Umbilical cord (tissue), 1 donor: ENCODE measurements at regions not wholly inside any gene's neighbourhood (a gene's known extent, or its start where the extent isn't known, plus 50 kb on each side); places are given as distances from the start of the nearest gene placed in this dataset.
"Not testable (repeated sequence)": the region's sequence is repeated elsewhere in the genome, so short reads cannot be mapped to it uniquely, and the experiment has no call there.

Experiments
- DNase-seq: peaks from one replicate; pipeline ENCODE4 v3.0.0-alpha.2; 2015; ENCODE audit warnings: low spot score

DNA sequence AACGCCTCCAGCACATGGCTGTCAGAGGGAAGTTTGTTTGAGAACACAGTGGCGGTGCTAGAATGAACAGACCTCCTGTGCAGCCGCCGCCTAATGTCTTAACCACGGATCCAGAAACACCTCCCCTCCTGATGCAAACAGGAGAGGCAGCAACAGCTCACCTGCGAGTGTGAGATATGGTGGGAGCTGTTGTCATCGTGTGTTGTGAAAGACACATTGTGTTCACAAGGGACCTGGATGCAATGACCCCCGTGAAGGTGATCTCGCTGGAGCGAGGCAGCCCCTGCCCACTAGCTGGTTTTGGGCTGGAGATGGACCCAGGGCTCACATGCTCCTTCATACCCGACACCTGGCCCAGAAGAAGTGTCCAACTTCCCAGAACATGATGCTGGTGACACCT, 315.3 kb upstream of the C1orf174 start:
- DNase-seq, result no peak

DNA sequence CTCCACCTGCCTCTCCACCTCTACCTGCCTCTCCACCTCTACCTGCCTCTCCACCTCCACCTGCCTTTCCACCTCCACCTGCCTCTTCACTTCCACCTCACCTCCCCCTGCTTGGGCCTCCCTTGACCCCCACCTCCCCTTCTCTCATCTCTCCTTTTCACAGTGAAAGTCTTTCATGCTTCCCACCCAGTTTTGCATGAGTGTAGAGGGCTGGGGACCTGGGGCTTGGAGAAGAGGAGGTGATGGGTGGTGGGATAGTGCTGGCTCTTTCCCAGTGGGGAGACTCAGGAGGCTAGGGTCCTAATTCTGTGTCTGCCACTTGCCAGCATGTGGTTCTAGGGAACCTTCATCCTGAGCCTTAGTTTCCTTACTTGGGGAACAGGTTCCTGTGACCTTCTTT, 316.2 kb upstream of the C1orf174 start:
- DNase-seq, result no peak

DNA sequence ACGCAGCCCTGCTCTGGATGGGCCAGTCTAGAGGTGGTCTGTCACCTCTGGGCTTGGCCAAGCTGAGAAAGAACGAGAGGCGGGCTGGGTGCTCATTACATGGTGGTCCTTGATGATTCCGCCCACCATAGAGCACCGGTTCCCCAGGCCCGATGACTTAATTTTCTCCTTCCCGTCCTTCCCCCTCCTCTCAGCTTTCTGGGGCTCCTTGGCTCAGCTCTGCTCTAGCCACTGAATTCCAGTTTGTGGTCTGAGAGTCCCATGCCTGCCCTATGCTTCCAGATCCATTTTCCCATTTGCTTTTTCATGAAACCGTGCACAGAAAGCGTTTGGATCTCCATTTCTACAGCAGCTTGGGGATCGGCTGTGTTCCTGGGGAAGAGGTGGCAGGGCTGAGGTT, 318.5 kb upstream of the C1orf174 start:
- no peak for DNase-seq

DNA sequence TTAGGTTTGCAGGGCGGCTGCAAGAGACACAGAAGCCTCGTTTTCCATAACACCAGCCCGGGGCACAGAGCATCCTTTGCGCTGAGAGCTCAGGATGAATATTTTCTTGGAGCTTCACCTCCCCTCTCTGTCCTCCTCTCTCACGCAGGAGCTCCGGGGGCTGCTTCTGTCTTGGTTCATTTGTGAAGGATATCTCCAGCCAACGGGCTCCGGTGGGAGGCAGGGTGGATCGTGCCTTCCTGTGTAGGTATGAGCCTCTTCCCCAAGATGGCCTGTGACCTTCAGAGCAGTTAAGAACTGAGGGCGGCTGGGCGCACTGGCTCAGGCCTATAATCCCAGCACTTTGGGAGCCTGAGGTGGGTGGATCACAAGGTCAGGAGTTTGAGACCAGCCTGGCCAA, 319.0 kb upstream of the C1orf174 start:
- no peak for DNase-seq

DNA sequence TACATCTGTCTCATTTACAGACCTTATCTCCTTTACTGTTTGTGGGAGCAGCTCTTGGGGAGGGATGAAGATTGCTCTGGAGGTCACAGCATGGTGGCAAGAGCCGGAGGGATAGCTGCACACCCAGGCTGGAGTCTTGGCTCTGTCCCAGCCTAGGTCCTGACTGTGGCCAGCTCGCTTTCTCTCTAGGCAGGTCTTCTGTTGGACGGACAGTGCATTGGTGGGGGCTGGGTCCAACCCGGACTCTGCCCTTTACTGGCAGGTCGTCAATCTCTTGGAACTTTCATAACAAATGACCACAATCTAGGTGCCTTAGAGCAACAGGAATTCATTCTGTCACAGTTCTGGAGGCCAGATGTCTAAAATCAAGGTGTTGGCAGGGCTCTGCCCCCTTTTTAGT, 319.8 kb upstream of the C1orf174 start:
- DNase-seq, result no peak

DNA sequence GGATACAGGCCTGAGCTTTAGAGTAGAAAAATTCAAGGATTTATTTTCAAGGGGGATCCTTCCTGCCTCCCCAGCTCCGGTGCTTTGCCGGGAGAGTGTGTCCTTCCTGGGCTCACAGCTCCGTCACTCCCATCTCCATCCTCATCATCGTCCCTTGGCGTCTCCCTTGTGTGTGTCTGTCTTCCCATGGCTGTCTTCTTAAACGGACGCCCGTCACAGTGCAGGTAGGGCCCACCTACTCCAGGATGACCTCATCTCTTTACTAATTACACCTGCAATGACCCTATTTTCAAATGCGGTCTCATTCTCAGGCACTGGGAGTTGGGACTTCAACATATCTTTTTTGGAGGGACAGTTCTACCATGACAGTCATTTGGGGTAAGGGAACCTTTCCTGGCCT, 320.3 kb upstream of the C1orf174 start:
- no peak for DNase-seq

DNA sequence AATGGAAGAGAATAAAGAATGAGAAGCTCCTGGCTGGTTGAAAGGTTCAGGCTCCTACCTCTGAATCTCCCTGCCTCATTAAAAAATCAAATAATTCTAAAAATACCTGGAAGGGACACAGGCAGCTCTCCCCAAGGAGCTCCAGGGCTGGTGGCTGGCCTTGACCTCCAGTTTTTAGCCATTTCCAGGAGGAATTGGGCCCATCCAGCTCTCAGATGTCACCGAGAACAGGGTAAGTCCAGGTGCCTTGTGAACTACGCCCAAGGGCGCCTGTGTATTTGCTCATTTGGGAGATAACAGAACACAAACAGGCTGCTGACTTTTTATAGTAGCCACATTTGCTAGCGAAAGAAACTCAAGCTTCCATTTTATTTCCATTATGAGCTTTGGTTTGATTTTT, 321.0 kb upstream of the C1orf174 start:
- DNase-seq, result no peak

DNA sequence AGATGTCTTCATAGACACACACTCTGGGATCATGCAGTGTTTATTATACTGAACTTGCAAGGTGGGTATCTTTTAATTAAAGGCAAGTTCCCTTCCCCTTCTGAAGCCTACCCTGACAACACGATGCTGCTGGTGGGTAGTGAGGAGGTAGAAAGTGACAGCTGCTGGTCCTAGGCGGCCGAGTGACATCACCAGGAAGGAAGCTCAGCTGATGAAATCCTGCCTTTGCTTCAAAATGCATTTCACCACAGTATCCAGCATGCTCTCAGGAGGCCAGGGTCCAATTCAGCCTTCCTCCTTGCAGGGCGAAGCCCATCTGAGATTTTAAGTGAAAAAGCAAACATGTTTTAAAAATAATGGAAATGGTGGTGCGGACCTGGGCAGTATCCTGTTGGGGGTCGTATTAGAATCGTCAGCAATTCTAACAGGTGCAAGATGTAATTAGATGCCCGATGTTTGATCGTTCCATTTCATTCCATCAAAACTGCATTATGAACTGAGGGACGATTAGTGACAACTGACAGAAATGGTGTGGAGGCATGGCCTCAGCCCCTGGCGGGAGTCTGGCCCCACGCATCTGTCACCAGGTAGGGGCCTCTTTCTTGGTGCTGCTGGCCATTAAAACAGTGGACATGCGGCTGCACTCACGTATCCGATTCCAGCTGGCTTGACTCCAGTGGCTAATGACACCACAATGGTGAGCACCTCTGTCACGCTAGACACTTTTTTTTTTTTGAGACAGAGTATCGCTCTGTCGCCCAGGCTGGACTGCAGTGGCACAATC, 324.8 kb upstream of the C1orf174 start:
- no peak for DNase-seq

DNA sequence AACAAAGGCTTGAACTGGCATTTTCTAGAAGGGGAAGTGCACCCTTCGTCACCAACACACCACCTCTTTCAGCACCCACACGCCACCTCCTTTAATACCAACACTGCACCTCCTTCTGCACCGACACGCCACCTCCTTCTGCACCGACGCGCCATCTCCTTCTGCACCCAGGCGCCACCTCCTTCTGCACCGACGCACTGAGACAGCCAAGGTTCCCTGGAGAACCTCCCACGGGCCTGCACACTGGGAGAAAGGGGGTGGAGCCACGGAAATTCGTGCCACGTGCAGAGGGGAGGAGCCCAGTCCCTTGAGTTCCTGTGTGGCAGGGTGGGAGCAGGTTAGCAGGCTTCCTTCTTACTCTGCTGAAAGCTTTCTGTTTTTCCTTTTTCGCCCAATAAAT, 327.9 kb upstream of the C1orf174 start:
- no peak for DNase-seq

DNA sequence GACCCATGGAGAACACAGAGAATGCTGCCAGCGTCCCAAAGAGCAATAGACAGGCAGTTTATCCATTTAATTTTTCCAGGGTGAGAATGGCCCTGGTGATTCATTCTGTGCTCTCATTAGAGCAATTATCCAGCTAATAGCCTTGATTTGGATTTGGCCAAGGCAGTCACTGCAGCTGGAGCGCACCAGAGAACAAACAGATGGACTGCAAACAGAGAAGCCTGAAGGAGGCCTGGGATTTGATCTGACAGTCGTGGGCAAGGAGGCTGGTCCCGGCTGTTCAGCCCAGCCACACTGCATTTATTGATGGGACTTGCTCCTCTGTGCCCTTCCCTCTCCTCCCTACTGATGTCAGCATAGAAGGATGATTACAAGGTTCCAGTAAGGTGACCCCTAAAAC, 353.9 kb upstream of the C1orf174 start:
- no peak for DNase-seq

DNA sequence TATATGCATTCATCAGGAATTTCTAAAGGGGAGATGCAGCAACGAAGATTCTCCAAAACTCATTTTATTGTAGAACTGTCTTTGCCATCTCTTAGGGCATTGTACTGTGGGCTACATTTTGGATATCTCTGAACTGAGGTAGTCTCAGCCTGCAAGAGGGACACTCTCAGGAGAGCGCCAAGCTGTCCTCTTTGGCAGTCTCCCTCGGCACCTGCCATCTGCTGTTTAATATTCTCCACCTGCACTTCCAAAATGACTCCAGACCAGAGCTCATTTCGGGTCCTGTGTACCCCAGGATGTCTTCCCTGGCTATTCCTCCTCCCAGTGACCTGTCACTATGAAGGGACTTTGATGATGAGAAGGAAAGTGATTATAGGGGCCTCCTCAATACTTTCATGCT, 356.3 kb upstream of the C1orf174 start:
- no peak for DNase-seq

DNA sequence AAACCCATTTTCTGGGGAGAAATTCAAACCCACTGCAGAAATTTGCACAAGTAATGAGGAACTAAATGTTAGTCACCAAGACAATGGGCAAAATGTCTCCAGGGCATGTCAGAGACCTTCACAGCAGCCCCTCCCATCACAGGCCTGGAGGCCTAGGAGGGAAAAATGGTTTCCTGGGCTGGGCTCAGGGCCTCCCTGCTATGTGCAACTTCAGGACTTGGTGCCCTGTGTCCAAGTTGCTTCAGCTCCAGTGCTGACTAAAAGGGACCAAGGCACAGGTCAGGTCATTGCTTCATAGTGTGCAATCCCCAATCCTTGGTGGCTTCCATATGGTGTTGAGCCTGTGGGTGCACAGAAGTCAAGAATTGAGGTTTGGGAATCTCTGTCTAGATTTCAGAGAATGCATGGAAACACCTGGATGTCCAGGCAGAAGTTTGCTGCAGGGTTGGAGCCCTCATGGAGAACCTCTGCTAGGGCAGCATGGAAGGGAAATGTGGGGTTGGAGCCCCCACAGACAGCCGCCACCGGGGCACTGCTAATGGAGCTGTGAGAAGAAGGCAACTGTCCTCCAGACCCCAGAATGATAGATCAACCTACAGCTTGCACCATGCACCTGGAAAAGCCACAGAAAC, 358.2 kb upstream of the C1orf174 start:
- DNase-seq, result not testable (repeated sequence)

DNA sequence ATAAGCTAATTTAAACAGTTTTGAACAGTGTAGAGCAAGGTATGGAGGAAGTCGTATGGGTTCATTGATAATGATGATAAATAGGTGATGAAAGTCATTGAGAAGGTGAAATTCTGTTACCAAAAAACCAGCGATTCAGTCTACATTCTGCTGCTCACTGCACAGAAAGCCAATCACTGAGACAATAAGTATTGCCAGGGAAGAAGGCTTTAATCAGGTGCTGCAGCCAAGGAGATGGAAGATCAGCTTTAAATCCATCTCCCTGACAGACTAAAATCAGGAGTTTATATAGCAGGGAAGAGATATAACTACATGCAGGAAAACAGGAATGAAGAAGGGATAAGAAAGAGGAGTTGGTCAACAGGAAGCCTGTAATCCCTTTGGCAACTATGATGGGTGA, 361.3 kb upstream of the C1orf174 start:
- DNase-seq, result no peak

DNA sequence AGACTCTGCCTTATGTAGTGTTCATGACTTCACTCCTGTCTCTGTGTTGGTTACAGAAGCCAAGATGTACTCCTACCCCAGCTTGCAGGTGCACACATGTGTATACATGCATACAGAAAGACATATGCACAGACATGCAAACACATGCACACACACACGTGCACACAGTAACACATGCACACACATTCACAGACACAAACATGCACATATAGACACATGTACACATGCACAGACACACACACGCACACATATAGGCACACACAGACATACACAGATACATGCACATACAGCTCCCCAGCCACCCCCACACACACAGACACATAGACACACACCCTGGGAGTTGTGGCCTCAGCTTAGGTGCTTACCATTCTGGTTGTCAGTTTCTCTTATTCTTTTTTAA, 362.6 kb upstream of the C1orf174 start:
- no peak for DNase-seq

DNA sequence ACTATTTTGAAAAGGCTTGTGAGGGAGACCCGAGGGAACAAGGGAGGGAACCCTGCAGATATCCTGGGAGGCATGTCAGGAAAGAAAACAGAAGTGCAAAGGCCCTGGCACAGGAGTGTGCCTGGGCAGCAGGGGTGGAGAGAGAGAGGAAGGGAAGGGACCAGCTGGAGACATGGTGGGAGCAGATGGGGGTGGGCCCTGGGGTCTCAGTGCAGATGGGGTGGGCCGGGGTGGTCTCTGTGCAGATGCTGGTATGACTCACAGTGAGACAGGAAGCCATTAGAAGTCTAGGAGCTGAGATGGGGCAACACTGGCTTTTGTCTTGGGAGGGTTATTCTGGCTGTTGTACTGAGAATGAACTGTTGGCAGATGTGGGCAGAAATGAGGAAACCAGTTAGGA, 363.6 kb upstream of the C1orf174 start:
- DNase-seq, result no peak

DNA sequence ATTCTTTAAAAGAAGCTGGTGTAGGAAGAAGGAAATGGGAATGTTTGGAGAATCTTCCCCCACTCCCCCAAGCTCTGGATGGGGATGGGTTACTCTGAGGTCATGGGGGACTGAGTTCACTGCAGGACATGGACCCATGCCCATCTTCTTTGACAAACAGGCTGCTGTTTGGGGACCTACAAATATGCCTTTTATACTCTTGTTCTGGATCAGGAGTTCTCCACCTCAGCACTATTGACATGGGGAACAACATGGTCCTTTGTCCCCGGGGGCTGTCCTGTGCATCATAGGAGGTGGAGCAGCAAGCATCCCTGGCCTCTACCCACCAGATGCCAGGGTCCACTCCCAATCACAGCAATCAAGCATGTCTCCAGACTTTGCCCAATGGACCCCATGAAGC, 365.8 kb upstream of the C1orf174 start:
- DNase-seq, result no peak

DNA sequence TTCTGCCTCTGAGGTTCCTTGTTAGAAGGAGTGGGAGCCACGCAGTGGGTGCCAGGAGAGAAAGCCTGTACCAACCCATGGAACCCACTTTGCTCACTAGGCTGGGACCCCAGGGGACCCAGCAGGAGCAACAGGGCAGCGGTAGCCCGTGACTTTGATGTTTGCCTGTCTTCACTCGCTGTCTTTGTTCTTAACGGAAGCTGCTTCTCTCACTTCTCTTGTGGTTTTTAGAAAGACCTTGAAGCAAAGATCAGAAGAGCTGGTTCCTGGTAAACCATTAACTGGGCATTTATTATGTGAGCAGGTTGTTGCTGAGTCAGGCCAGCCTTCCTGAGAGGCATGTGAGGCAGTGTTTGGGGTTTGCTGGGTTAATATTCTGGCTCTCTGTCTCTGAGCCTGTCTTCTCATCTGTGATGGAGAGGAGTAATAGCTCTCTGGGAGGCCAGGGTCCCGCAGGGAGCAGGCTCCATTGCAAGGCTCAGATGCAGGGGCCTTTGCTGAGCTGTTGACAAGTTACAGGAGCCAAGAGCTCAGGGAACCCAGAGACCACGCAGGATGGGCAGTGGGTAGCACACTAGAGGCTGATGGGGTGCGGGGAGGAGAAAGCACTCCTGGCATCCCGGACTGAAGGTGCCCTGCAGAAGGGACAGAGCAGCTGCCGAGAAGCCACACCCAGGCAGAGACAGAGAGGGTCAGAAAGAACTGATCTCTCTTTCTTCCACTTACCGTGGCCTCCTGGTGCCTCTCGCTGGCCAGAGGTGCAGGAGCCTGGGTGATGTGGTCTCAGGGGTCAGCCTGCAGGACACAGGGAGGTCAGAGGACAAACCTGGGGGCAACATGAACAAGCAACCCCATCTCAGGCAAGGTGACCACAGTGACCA, 367.5 kb upstream of the C1orf174 start:
- DNase-seq, result no peak

DNA sequence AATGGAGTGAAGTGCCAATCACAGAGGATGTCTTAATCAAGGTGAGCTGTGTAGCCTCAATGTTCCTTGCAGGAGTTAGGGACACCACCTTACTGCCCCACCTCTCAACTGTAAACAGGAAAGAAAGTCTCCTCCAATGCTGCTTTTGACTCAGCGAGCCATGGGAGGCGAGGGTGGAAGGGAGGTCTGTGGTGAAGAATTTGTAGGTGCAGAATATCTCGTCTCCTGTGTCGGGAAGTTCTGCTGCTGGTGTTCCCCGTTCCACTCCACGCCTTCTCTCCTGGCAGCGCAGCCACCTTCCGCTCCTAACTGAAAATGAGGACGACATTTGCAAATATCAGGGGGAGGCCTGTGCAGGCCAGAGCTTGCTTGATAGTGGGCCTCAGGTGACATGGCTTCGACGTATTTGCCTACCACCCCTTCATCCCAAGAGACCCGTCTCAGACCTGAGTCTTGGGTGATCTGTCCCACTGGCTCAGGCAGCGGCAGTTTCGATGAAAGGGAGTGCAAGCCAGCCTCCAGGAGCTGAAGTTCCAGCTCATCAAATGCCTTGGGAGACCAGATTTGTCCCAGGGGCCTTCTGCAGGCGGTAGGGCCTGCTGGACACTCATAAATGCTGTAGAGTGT, 368.3 kb upstream of the C1orf174 start:
- DNase-seq, result no peak

DNA sequence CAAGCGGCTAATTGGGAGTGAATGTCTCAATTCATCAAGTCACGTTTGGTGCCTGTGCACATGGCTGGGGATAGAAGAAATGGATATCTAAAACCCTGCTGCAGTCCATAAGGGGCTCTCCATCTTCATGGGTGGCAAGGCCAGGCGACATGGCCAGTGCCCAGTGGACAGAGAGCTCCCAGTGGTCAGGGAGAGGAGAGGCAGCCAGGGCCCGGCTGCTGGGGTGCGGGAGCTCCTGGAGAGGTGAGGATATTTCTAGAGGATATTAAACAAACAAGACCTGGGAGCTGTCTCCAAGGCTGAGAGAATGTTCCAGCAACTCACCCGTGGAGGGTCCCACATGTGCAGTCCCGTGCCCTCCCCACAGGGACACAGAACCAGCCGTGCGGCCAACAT, 368.8 kb upstream of the C1orf174 start:
- DNase-seq, result no peak

DNA sequence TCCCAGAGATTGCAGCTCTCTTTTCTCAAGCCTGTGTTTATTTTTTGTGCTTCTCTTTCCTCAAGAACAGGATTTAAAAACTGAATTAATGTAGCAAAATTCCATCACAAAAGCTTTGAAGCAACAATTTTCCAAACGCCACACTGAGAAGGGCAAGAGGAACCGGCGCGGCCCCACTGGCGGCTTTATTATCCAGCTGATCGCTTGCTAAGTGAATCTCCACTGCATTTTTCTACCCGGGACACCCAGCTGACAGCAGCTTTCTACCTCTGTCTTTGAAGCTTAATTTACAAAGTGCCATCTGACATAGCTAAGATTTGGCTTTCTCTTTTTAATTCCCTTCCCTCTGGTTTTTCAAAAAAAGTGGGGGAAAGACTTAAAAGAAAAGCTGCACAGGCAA, 369.3 kb upstream of the C1orf174 start:
- DNase-seq, result peak; percentile 5

DNA sequence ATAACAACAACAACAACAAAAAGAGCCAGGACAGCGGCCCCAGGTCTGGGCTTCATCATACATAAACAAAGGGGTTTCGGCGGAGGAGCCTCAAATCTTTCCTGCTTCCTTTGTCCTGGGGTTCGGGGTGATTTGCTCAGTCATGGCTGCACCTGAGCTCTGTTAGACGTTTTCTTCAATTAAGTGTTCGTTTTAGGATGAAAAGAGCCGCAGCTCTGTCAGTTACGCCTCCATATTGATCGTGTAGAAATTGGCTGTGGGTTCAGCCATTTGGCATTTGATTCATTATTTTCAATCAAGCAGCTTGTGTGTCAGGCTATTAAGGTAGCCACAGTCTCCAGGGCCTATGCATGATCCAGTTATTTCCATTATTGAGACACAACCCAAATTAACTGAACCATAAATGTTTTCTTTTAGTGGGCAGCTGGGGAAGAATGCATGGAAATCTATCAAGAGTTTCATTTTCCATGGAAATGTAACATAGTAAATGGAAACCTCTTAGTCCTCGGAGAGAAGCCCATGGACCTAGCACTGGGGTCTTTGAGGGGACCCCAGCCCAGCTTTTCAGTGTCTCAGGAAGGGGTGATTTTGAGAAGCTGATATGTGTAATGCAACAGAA, 370.0 kb upstream of the C1orf174 start:
- no peak for DNase-seq
